HL-60 (cell line): ENCODE measurements at regions not wholly inside any gene's neighbourhood (a gene's known extent, or its start where the extent isn't known, plus 50 kb on each side); places are given as distances from the start of the nearest gene placed in this dataset.

Source experiments
- DNase-seq, 2 experiments: peaks; one replicate each; pipeline ENCODE4 v3.0.0-alpha.2; 2010 to 2020; ENCODE audit warnings: low read depth in 1 of 2, low spot score in 1 of 2
- H3K27ac ChIP-seq: fragments of 250-450 bp; sonication (Bioruptor Pico); replicated peaks from 2 replicates; pipeline ENCODE4 v1.5.1; 2020; ENCODE audit warnings: mild to moderate bottlenecking, moderate library complexity
- H3K27me3 ChIP-seq: fragments of 250-450 bp; sonication (Bioruptor Pico); 2 replicates; pipeline ENCODE4 v1.5.1; 2021; ENCODE audit warnings: mild to moderate bottlenecking, moderate library complexity; ENCODE audit not compliant: insufficient read depth, poor library complexity, severe bottlenecking
- H3K4me3 ChIP-seq: replicated peaks from 2 replicates; pipeline ENCODE4 v1.5.1; 2011; ENCODE audit warnings: mild to moderate bottlenecking, control low read depth, low read length; ENCODE audit not compliant: insufficient read depth
- CTCF ChIP-seq: IDR thresholded peaks from one replicate; pipeline ENCODE4 v1.5.1; 2011; ENCODE audit warnings: low read length, control low read depth, inconsistent platforms; ENCODE audit not compliant: insufficient read depth
- GABPA ChIP-seq: IDR thresholded peaks from 2 replicates; pipeline ENCODE4 v1.6.1; 2012; ENCODE audit warnings: low read depth
- POLR2AphosphoS5 ChIP-seq: IDR thresholded peaks from 2 replicates; pipeline ENCODE4 v1.6.1; 2012; ENCODE audit warnings: low read depth
- REST ChIP-seq: IDR thresholded peaks from 2 replicates; pipeline ENCODE4 v1.6.1; 2012; ENCODE audit warnings: low read depth; ENCODE audit not compliant: insufficient replicate concordance
- SPI1 ChIP-seq: IDR thresholded peaks from 2 replicates; pipeline ENCODE4 v1.6.1; 2012; ENCODE audit warnings: low read depth, mild to moderate bottlenecking, borderline replicate concordance

- TF ChIP-seq REST, result no peak
- no peak for TF ChIP-seq GABPA
- TF ChIP-seq CTCF, result no peak
- no peak for TF ChIP-seq SPI1
- TF ChIP-seq POLR2AphosphoS5, result no peak
- Histone ChIP-seq H3K27ac (no peak overlapping the region), H3K27me3 (peaks cover 2% of the 10 kb centered on the region), H3K4me3 (no peak overlapping the region)
- no peak for DNase-seq
Observed at GRCh38 chr3:150217691-150218090, 190.4 kb upstream of the TSC22D2 start.

GRCh38 chr3:150216866-150217600 is 191.1 kb upstream of the TSC22D2 start:
- H3K27me3 ChIP-seq, result peaks cover 6% of the 10 kb centered on the region
- no peak for TF ChIP-seq GABPA
- TF ChIP-seq REST, result no peak
- TF ChIP-seq CTCF, result no peak
- no peak for TF ChIP-seq POLR2AphosphoS5
- no peak for TF ChIP-seq SPI1
- DNase-seq, result no peak
- no peak overlapping the region for H3K4me3 ChIP-seq
- no peak overlapping the region for H3K27ac ChIP-seq

- TF ChIP-seq GABPA (no peak), POLR2AphosphoS5 (no peak), REST (no peak), SPI1 (no peak), CTCF (no peak)
- DNase-seq, result no peak
- H3K4me3 ChIP-seq, result no peak overlapping the region
- no peak overlapping the region for H3K27ac ChIP-seq
- H3K27me3 ChIP-seq, result peaks cover 6% of the 10 kb centered on the region
Observed at GRCh38 chr3:150216041-150216811, 191.9 kb upstream of the TSC22D2 start.
